Cardiac fibroblast (primary cell): ENCODE measurements at regions not wholly inside any gene's neighbourhood (a gene's known extent, or its start where the extent isn't known, plus 50 kb on each side); places are given as distances from the start of the nearest gene placed in this dataset.

ENCODE experiments used
- DNase-seq, 2 donors: peaks; one replicate each; pipeline versions ENCODE4 v3.0.0 to v3.0.0-alpha.2; 2010; ENCODE audit warnings: low read depth in 2 of 2
- H3K4me3 ChIP-seq, 2 donors: replicated peaks in 1 of 2; 1 replicate in 1 of 2; 2 replicates in 1 of 2; pipeline ENCODE4 v1.5.1; 2011; ENCODE audit warnings: low read depth in 2 of 2, low read length in 2 of 2, mild to moderate bottlenecking in 2 of 2, moderate library complexity in 1 of 2
- TF ChIP-seq, protein P1 (sequence below): IDR thresholded peaks from one replicate; pipeline ENCODE4 v1.5.1; 2011; ENCODE audit warnings: low read depth, mild to moderate bottlenecking, low read length, inconsistent platforms

DNA sequence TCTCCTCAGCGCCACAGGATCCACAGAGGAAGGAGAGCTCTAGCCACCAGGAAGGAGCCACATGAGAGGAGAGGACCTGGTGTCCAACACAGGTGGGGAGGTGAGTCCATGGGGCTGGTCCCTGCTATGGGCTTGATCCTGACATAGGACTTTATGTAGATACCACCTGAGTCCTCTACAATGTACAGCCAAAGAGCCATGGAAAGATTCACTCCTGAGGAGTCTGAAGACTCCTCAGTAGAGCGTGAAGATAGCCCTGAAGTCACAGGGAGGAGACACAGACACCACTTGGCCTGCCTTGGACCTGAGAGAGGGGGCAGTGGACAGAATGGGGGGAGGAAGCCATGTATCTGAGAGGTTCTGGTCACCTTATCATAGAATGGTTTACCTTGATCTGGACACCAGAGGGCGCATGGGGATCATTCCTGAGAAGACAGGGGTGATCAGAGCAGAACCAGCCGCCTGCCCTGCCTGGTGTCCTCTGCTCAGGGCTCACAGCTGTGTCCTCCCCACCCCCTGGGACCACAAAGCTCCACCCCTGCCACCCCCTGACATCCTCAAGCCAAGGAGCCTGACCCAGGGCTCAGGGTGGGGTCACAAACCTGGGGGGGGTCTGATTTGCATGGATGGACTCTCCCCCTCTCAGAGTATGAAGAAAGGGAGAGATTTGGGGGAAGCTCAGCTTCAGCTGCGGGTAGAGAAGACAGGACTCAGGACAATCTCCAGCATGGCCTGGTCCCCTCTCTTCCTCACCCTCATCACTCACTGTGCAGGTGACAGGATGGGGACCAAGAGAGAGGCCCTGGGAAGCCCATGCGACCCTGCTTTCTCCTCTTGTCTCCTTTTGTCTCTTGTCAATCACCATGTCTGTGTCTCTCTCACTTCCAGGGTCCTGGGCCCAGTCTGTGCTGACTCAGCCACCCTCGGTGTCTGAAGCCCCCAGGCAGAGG, 77.0 kb downstream of the ZNF280B start:
- peak; percentile 58 to 64 for DNase-seq
- H3K4me3 ChIP-seq, result no peak overlapping the region
- TF ChIP-seq, protein P1, sequence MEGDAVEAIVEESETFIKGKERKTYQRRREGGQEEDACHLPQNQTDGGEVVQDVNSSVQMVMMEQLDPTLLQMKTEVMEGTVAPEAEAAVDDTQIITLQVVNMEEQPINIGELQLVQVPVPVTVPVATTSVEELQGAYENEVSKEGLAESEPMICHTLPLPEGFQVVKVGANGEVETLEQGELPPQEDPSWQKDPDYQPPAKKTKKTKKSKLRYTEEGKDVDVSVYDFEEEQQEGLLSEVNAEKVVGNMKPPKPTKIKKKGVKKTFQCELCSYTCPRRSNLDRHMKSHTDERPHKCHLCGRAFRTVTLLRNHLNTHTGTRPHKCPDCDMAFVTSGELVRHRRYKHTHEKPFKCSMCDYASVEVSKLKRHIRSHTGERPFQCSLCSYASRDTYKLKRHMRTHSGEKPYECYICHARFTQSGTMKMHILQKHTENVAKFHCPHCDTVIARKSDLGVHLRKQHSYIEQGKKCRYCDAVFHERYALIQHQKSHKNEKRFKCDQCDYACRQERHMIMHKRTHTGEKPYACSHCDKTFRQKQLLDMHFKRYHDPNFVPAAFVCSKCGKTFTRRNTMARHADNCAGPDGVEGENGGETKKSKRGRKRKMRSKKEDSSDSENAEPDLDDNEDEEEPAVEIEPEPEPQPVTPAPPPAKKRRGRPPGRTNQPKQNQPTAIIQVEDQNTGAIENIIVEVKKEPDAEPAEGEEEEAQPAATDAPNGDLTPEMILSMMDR, result peak; percentile 66

DNA sequence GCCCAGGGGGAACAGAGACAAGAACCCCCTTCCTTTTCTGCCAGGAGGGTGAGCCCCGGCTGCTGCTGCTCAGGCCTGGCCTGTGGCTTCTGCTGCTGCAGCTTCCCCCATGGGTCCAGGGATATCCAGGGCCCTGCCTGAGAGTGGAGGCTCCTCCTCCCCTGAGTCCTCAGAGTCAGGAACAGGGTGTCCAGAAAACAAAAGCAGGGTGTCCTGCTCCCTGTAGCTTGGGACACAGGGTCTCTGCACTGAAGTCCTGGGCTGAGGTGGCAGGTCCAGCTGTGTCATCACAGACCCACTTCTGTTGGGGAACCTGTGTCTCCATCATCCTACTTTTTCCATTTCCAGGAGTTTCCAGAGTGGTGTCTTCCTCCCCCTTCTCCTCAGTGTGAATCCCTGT, 76.1 kb downstream of the ZNF280B start:
- no peak overlapping the region for H3K4me3 ChIP-seq
- DNase-seq, result no peak
- TF ChIP-seq, protein P1, result no peak

DNA sequence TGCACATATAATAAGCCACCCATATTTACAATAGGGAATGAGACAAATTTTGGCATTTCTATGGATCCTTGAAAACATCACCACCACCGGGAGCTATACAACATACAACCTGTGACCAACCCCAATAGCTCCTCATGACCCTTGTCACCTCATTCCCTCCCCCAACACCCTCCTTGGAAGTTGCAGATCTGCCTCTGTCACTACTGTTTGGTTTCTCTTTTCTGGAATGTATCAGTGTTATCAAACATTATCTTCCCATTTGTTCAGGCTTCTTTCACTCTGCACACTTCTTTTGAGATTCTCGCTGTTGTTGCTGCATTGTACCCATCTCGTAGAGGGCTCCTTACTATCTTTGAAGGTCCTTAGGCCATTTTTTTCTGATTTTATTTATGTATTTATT, 75.6 kb downstream of the ZNF280B start:
- DNase-seq, result no peak
- no peak overlapping the region for H3K4me3 ChIP-seq
- TF ChIP-seq, protein P1, result no peak

DNA sequence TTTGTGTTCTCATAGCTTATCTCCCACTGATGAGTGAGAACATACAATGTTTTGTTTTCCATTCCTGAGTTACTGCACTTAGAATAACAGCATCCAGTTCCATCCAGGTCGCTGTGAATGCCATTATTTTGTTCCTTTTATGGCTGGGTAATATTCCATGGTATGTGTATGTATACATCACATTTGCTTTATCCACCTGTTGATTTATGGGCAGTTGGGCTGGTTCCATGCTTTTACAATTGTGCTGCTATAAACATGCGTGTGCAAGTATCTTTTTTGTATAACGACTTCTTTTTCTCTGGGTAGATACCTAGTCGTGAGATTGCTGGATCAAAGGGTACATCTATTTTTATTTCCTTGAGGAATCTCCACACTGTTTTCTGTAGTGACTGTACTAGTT, 74.8 kb downstream of the ZNF280B start:
- H3K4me3 ChIP-seq, result no peak overlapping the region
- TF ChIP-seq, protein P1, result no peak
- no peak for DNase-seq
